ENCODE measurements at regions not wholly inside any gene's neighbourhood (a gene's known extent, or its start where the extent isn't known, plus 50 kb on each side); places are given as distances from the start of the nearest gene placed in this dataset.

DNA sequence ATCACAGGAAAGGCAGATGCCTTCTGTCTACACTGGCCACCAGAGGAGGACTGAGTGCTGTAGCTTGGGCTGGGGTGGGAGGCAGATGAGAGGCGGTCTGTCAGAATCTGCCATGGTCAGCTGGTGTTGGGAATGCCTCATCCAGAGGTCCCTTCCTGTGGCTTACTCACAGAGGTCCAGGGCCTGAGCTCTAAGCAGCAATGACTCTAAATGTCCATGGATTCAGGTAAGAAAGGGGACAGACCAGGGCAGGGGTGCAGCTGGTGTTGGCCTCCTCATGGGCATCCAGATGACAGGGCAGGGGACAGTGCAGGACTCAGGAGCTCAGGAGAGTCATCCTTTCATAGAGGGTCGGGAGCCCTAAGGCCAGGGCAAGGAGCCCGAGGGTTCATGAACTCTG is 165.0 kb downstream of the ICE1 start:
- DNase-seq (ENCODE audit: low read depth) = no peak

DNA sequence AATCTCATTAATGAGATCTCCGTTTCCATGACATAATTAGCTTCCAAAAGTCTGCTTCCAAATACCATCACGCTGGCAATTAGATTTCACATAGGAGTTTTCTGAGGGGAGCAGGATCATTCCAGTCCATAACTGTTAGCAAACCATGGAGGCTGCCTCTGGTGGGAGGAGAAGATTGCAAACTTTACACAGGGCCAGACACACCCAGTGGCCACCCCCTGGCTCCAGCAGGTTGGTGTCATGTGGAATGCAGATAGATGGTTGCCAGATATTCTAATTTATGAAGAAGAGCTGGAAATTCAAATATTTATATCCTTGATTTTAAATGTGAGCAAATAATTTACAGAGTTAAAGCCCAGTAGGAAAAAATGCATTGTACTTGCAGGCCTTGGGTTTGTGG is 164.2 kb downstream of the ICE1 start:
- no peak for DNase-seq (ENCODE audit: low read depth)

DNA sequence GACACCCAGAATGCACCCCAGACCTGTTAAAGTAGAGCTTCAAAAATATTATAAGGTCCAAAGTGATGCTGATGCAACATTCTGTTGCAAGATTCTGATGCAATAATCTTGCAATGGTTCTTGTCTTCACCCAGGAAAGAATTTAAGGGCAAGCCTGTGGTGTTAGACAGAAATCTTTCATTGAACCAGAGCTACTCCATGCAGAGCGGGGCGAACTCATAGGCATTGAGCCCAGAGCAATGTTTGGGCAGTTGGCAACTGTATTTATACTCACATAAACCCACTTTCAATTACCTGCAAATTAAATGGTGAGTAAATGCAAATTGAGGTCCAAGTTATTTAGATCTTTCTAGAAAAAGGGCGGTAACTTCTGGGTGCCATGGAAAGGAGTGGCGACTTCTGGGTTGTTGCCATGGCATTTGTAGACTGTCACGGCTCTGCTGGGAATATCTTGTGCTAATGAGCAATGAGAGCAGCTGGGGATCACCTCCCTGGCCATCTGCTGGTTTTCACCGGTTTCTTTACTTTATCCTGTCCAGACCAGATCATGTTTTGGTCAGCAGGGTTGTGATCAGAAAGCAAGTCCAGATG is 163.4 kb downstream of the ICE1 start:
- no peak for DNase-seq (ENCODE audit: low read depth)

DNA sequence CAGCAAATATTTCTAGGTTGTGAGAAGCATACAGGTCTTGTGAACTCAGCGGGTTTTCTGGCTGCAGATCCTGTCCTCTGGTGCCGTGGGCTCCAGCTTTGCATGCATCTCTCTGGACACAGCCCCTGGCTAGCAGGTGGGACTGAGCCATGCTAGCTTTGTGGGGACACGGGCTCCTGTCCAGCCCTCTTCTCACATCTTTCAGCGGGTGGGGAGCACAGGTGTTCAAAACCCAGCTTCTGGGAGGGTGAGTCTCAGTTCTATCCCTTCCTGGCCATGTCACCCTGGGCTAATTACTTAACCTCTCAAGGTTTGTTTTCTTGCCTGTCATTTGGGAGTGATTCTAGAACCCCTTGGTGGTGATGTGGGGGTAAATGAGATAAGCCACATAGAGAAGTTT is 162.3 kb downstream of the ICE1 start:
- no peak for DNase-seq (ENCODE audit: low read depth)

DNA sequence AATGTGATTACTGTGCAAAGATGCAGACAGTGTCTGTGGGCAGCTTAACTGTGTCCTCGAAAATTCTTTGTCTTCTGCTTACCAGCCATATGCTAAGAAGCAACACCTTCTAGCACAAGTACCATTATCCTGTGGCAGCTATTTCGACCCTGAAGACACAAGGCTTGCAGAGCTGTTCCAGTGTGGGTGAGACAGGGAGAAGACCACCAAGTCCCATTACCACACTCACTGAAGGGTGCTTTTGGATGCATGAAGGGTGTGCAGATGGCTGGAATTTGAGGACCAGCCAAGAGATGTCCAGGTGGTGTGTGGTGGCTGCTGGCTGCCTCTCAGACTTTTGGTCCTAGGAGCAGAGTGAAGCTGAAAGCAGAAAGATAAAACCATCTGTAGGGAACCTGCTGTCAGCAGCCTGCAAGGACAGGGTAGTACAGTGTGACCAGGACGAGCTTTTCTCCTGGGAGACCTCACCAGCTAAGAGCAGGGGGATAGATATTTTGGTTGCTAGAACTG is 161.8 kb downstream of the ICE1 start:
- no peak for DNase-seq (ENCODE audit: low read depth)

DNA sequence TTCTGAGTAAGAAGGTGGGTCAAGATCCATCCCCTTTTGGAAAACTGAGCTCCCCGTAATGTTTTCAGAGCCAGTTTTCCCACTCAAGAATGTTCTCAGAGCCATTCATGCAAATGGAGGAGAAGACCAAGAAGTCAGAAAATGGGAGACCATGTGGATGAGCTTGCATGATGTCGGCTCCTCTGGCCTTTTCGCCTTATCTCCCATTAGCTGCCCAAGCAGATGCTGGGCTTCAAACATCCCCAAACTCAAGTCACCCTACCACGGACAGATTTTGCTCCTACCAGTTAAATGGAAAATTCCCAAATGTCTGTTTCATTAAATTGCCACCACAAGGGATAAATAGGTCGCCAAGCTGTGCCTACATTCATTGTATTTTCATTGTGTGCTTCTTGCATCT is 161.4 kb downstream of the ICE1 start:
- no peak for DNase-seq (ENCODE audit: low read depth)

DNA sequence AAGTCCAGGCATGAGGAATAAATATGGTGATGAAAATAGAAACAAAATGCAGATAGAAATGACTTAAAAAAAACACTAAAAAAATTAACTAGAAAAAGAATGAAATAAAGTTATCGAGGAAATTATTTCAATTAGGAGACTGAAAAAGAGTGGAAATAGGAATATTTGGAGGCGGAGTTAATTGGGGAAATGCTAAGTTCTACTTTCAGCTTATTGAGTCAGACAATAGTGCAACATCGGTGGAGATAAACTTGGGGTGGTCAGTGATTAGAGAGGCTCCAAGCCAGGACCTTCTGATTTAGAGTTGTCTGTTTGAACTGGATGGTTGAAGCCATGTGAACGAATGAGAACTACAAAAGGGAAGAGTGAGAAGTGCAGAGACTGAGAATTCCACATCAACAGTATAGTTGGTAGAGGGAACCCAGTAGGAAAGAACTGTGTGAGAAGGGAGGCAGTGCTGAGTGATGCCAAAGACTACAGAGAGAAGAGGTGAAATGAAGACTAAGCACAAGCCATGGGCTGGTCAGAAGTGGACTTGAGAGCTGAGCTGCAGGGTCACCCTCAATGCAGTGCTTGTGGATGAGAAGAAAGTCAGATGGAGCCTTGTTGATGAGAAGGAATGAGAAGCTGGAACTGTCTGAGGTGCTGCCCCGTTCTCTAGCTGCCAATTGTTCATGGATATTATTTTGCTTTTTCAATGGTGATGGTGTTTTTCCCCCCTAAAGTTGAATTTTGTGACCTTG is 160.7 kb downstream of the ICE1 start:
- no peak for DNase-seq (ENCODE audit: low read depth)

DNA sequence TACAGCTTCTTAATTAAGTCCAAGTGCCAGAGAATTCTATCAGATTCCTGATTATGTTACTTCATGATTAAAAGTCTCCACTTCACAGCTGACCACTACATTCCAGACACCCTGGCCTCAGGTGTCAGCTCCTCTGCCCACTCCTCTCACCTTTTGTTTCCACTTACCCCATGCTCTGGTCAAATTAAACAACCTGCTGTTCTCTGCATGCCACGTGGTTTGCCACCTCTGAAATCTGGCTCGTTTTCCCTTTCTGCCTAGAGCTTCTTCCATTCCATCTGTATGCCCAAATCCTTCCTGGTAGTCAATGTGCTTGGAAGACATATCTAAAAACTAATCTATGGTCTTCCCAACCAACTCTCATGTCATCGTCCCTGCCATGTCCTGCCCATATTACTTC is 158.6 kb downstream of the ICE1 start:
- no peak for DNase-seq (ENCODE audit: low read depth)

DNA sequence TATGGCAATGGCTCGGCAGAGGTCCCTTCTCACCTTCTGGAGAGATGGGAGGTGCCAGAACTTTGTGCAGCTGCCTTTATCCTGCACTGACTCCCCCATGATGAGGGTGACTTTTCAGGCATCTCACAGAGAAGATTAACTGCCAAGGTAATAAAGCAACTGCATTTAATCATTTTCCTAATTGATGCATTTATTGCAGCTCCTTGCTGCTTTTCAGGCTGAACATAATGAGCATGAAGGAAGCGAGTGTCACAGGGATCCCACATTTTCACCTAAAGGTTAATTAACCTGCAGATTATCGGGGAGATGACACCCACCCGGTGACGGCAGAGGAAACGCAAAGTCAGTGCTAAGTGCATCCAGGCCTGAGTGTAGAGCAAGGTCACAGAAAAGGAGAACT is 154.3 kb downstream of the ICE1 start:
- no peak for DNase-seq (ENCODE audit: low read depth)

DNA sequence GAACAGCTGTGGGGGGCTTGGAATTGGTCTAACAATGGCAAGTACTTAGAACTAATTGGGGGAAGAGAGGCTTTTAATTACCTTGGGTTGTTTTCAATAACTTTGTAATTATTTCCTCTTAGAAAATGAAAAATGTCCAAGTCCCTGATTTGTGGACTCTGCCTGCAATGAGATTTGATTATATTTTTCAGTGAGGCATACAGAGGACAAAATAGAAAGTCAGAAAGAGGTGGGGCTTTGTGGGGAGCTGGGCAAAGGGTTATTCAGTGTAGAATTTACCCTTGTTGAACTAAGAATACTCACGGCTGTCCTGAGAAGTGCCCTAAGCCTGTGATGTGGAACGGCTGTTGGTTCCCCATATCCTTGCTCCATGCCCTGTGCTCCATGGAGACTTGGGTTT is 153.0 kb downstream of the ICE1 start:
- DNase-seq (ENCODE audit: low read depth) = no peak

DNA sequence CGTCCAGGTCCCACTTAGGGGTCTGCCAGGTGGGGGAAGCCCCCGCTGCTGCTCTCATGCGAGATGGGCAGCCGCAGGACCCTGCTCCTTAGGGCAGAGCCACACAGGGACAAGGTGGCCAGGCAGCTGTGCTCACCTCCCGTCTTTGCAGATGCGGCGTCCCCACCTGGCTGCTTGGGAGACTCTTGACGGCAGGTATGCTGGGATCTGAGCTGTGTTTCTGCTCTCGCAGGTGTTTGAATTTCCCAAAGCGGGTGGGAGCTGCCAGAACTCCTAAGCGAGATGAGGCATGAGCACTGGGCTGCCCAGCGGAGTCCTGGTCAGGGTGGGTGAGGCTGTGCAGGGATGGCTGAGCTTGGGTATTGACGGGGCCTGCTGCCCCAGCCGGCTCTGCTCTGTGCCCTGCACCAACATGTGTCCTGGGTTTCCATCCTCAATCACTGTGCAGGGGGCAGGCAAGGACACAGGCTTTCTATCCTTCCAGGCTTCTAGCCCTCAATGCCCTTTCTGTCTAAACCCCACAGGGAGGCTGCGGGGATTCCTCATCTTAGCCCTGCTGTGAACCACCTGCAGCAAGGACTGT is 151.4 kb downstream of the ICE1 start:
- no peak for DNase-seq (ENCODE audit: low read depth)

DNA sequence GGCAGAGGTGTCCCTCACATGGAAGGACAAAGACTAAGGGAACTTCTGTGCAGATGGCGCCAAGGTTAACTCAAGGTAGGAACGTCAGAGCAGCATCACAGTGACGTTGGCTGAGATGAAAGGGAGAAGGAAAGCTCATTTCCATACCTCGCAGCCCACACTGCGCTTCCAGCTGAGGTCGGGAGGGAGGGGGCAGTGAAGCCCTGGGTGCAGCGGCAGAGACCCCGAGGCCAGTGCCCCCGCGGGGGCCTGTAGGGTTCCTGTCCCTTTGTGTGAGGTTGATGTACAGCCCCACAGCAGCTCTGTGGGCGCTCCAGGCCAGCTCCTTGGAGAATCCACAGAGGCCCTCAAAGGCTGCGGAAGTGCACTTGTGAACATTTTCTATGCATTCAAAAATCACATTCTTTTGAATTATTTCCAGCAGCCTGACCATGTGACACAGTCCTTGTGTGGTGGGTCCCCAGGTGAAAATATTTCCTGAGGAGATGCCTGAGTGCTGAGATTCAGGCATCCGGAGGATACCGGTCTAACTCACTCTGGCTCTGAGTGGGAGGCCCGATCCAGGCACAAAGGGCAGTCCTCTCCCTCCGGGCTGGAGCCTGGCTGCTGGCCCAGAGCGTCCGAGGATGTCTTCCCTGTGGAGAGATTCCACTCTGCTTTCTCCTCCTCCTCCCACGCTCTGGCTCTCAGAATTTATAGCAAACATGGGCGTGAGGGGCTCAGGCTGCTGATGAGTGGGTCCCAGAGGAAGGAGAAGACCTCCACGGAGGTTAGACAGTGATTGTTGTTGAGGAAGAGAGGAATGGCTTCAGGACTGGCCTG is 150.7 kb downstream of the ICE1 start:
- no peak for DNase-seq (ENCODE audit: low read depth)

DNA sequence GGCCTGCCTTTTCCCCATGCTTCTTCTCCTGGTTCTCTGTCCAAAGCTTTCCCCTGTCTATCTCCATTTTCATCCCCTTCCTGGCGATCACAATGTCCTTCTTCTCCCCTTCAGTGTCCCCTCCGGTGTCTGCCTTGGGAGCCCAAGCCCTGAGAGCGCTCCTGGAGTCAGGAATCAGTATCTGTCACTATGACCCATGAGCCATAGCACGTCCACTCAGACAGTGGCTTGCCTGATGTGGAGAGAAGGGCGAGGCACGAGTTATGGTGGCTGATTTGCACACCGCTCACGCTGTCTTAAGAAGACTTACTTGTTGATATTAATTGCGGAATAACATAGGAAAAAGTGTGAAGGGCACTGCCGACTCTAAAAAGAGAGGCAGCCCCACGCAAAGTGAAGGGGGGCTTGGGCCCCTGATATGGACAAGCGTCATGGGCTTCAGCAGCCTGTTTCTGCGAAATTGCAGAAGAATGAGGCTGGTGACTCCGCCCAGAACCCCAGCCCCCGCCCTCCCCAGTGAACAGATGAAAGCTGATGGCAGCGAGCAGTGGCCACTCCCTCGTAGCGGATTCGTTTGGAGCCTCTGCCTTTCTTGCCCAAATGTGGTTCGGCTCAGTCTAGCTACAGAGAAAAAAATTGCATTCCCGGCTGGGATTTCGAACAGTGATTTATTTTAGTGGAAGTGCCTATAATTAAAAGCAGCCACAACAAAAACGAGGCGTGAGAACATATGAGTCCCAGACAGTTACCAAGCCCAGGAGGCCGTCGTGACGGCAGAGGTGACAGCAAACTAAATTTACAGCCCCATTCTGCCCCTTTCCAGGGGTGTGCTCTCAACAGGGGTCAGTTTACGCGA is 149.8 kb downstream of the ICE1 start:
- no peak for DNase-seq (ENCODE audit: low read depth)

DNA sequence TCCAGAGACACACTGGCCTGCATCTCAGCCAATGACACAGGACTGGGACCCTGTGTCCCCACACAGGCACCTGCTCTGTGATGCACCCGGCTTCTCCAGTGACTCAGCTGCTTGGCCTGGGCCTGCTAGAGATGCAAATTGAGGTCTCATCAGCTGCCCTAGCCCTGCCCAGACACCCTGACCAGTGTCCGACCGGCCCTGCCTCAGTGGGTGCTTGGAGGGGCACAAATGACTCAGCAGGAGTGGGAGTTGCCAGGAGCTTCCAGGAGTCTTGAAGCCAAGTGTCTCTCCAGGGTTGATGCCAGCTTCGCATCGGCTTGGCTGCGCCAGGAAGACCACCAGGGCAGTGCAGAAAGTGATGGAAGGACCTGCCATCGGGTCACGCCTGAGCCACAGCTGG is 148.2 kb downstream of the ICE1 start:
- no peak for DNase-seq (ENCODE audit: low read depth)

DNA sequence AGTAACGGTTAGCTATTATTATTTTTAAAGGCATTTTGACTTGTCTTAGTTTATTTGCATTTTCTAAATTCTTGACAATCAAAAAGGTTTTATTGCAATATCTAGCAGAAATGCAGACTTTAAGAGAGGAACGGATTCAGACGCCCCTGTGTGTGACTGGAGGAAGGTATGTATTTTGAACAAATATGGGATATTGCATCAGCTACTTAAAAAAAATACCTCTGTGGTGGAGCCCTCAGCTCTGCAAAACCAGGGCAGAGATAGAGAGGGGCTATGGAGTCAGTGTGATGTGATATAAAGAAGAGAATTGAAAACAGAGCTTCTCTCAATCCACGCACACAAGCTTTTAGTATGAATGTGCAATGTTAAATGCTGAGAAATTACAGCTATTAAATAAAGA is 142.4 kb downstream of the ICE1 start:
- DNase-seq (ENCODE audit: low read depth) = no peak

DNA sequence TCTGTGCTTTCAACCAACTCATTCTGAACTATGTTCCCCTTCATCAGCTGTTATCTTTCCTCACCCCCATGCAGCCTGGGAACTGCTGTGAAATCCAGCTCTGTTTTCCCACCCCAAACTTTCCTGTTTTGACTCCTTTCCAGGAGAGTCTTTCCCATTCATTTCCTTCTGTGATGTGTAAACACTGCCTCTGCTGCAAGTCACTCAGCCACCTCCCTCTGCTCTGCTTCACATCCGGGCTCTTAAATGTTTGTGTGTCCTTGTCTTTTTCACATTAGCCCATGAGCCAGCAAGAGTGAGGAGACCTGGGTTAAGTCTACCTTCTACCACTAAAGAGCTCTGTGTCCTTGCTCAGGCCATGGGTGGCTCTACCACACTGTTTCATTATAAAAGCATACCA is 137.5 kb downstream of the ICE1 start:
- DNase-seq (ENCODE audit: low read depth) = no peak

DNA sequence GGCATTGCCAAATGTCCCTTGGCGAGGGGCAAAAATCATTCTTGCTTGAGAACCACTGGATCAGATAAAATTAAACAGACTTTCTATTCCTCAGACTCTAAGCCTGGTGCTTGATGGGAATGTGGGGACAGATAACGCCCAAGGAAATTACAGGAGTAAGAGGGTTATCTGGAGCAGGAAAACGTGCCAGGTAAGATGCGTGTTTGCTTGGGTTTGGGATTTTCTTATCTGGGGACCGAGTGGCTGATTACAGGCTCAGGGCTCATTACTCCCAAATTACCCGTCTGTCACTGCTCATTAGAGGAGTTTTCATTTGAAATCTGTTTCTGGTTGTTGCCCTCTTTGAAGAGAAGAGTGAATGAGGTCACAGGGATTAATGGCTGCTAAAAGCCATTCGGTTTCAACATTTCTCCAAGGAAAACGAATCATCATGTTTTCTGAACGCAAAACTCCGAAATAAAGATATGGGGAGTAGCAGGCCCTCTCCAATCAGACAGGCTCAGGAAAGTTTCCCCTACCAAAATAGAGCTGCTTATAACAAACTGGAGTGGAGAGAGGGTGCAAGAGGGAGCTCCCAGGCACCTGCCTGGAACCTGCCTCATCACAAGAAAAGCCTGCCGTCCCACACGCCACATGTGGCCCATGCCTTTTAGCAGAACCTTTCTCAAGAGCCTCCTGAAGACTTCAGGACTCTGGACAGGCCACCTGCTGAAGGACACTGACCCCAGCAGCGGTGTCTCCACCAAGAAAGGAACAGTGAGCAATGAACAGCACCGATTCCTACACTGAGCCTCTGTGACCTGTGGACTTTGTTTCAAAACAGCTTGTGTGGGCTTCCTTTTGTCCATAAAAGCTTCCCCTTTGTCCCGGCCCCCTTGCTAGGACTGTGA is 136.4 kb downstream of the ICE1 start:
- DNase-seq (ENCODE audit: low read depth) = no peak

DNA sequence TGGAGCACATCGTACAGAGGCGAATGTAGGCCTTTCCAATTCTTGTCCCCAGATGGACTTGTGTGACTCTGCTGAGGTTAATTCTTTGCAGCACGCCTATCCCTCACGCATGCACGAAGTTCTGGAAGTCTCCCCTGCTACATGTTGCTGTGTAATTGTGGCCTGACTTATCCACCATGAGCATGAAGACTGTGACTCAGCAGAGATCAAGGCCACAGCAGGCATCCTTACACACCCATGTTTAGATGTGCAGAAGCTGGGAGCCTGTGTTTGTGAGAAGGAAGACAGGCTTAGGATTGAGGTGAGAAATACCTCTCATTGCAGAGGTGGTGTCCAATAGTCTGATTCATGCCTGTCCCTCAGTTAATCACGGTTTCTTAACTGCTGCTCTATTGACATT is 135.6 kb downstream of the ICE1 start:
- no peak for DNase-seq (ENCODE audit: low read depth)

DNA sequence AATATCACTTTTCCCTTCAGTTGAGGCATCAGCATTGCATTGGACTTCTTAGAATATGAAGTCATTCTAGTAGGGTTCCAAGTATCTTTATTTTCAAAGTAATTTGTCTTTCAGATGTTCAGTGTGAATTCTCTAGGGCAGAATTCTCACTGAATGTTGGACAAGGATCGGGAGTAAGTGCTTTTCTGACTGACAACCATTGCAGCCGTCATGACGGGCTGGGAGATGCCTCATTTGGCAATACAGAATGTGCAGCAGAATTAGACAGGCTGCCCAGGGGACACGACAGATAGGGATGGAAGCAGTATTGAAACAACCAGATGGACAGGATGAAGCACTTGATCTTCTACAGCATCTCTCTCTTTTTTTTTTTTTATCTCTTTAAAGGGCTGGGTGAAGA is 129.0 kb downstream of the ICE1 start:
- no peak for DNase-seq (ENCODE audit: low read depth)

DNA sequence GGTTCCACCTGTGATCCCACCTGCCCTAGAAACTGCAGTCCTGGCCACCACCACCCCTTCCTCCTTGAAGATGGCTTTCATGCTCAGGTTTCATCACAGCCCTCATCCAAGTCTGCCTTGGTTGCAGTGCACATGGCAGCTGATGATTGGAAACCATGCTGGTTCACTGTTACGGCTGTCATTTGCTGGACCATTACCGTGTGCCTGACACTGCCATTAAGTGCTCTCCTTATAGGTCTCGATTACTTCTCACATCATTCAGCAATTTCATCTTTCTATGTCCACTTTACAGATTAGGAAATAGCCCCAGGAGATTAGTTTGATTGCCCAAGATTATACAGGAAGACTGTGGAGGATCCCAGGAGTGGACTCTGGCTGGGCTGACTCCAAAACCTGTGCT is 123.9 kb downstream of the ICE1 start:
- DNase-seq (ENCODE audit: low read depth) = no peak

All from iris pigment epithelial cell (primary cell).